Fibroblast of skin of scalp (primary cell): ENCODE measurements at regions not wholly inside any gene's neighbourhood (a gene's known extent, or its start where the extent isn't known, plus 50 kb on each side); places are given as distances from the start of the nearest gene placed in this dataset.
"Not testable (repeated sequence)": the region's sequence is repeated elsewhere in the genome, so short reads cannot be mapped to it uniquely, and the experiment has no call there.

ENCODE experiments used
- DNase-seq: peaks from one replicate; pipeline ENCODE4 v3.0.0-alpha.2; 2013

- DNase-seq, result no peak
These were observed 248.4 kb upstream of the B3GAT1 start for GRCh38 chr11:134660416-134660815.

DNA sequence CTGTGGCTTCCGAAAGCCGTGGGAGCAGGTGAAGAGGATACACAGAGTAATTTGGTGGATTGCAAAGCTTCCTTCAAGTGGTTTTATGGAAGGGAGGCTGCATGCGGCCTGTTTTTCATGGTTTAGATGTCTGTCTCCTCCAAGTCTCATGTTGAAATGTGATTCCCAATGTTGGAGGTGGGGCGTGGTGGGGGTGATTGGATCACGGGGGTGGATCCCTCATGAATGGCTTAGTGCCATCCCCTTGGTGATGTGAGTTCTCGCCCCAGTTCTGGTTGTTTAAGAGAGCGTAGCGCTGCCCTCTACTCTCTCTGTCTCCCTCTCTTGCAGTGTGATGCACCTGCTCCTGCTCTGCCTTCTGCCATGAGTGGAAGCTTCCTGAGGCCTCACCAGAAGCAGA is 247.8 kb upstream of the B3GAT1 start:
- DNase-seq, result no peak

GRCh38 chr11:134658481-134659225 is 246.6 kb upstream of the B3GAT1 start:
- no peak for DNase-seq

DNA sequence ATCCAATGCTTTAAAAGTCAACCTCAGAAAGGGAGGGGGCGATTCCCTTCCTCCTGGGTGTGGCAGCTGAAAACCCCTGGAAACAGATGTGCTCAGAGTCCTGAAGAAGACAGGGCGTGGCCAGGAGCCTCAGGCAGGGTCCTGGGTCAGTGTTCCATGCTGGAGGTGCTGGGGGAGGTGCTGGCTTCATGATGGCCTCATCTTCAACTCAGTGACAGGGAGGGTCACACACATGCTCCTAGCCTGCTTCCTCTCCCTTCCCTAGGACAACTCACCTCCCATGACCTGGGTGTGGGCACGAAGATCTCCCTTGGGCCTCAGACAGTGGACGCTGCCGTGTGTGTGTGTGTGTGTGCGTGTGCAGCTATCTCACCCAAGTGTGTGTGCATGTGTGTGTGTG is 245.6 kb upstream of the B3GAT1 start:
- DNase-seq, result no peak

DNA sequence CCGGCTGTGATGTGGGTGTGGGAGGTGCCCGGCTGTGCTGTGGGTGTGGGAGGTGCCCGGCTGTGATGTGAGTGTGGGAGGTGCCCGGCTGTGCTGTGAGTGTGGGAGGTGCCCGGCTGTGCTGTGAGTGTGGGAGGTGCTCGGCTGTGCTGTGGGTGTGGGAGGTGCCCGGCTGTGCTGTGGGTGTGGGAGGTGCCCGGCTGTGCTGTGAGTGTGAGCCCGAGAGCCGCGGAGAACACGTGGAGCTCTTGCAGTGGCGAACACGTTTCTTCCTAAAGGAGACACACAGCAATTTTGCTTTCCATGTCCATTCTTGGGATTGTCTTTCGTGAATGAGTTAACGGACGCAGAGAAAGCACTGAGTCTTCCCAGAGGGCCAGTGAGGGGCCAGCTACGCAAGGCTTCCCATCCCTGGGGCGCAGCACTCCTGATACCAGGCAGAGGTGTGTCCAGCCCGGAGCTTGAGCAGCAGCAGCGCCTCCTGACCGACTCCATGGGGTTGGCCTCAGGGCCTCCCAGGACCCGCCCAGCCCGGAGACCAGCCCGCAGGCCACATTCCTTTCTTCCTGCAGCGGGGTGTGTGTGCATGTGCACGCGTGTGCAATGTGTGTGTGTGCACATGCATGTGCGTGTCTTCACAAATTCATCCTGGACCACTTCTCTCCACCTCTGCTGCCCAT is 245.0 kb upstream of the B3GAT1 start:
- DNase-seq, result no peak

DNA sequence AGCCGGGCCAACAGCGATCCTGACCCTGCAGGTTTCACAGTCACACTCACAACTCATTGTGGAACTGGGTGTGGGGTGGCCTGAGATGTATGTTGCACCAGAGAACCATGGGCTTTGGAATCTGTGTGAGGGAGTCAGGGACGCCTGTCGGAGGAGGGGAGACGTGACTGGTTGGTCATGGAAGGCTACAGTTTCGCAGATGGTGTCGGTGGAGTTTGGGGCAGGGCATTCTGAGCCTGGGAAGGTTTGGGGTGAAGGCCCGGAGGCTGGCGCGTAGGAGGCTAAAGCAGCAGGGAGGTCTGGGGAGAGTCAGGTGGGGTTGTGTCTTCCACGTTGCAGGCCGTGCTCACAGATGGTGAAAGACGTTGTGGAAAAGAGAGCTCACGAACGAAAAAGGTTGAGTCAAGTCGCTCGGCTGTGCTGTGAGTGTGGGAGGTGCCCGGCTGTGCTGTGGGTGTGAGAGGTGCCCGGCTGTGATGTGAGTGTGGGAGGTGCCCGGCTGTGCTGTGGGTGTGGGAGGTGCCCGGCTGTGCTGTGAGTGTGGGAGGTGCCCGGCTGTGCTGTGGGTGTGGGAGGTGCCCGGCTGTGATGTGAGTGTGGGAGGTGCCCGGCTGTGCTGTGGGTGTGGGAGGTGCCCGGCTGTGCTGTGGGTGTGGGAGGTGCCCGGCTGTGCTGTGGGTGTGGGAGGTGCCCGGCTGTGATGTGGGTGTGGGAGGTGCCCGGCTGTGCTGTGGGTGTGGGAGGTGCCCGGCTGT is 244.2 kb upstream of the B3GAT1 start:
- not testable (repeated sequence) for DNase-seq

DNA sequence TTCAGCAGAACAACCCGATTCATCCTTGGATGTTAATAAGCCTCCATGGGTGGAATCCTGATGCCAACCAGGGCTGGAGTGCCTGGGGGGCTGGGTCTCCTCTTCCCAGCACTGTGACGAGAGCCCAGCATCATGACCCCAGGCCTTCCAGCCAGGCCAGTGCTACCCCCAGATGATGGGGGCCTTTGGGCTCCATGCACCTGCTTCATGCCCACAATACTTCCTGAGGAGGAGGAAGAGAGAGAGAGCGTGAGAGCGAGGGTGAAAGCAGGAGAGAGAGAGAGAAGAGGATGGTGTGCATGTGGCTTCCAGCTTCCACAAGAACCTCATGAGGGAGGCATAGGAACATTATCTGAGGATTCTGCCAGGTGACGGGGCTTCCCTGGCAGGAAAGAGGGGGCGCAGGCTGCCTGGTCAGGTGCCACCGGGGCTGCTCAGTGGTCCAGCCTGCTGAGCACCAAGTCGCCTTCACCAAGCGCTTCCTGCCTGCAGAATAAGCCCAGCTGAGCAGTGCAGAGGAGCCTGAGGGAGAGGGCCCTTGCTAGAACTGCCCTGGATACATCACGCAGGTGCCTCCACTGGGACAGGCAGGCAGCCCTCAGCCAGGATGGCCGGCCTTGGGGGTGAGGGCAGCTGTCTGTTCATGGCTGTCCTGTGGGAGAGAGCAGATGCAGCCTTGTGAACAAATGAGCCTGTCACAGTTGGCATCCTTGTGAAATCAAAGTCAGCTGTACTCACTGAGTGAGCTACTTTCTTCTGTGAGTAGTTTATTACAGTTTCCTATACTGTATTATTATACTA is 243.3 kb upstream of the B3GAT1 start:
- no peak for DNase-seq

- DNase-seq, result no peak
These were observed 242.3 kb upstream of the B3GAT1 start for GRCh38 chr11:134654161-134654915.

- no peak for DNase-seq
These were observed 240.7 kb upstream of the B3GAT1 start for GRCh38 chr11:134652586-134653255.

DNA sequence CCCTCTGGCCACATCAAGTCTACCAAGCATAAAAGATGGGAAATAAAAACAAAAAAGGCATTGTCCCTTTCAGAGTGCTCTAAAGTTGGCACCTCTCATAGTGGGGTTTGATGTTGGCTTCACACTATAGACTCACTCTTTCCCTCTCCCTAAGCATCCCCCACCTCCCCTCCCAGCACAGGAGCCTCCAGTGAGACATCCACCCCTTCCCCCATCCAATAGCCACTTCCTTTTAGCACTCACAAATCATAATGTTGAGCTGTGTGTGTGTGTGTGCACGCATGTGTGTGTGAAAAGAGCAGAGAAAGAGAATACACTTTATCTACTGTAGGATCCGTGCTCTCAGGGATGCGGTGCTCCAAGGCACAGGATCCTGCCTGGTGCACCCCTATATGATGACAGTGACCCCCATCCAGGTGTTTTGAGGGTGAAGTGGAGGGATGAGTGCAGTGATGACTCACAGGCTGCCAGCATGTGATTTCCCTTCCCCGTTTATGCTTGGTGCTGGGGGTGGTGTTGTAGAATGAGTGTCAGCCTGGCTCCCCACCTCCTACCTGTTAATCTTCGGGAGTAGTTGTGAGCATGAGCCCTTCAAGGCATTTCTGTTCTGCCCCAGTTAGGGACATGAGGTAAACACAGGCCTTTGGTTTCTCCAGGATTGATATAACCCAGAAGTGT is 235.2 kb upstream of the B3GAT1 start:
- DNase-seq, result no peak

DNA sequence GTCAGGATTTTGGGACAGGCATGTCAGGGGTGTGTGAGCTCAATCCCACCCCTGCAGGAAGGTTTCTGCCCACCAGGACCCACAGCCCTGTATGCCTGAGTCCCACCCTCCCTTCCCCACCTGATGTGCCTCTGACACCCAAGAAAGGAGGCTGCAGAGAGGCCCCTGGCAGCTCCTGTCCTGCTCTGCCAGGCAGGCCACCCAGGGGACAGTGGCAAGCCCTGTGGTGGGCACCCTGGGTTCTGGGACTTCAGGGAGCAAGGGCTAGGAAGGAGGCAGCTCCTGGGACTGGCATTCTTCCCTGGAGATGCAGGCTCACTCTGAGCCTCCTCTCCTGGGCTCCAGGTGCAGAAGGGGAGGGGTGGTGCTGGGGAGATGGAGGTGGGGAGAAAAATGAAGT is 234.5 kb upstream of the B3GAT1 start:
- no peak for DNase-seq

DNA sequence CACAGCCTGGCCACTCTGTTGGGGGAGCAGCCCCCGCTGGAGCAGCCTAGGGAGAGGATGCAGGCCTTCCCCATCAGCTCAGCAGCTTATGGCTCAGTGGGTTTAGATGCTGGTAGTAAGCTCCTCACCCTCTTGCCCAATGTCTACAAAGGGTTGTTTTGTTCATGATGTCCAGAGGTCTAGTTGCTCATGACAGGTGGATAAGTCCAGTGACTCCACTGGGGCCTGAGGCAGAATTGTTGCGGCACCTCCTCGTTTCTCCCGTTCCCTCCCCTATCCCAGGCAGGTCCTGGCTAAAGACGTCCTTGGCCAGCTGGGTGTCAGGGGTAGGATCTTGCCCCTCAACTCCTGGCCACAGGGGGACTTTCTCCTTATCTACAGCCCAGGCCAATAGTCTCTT is 233.5 kb upstream of the B3GAT1 start:
- no peak for DNase-seq

GRCh38 chr11:134644476-134645456 is 232.7 kb upstream of the B3GAT1 start:
- DNase-seq, result no peak

- no peak for DNase-seq
These were observed 231.3 kb upstream of the B3GAT1 start for GRCh38 chr11:134643115-134644012.

DNA sequence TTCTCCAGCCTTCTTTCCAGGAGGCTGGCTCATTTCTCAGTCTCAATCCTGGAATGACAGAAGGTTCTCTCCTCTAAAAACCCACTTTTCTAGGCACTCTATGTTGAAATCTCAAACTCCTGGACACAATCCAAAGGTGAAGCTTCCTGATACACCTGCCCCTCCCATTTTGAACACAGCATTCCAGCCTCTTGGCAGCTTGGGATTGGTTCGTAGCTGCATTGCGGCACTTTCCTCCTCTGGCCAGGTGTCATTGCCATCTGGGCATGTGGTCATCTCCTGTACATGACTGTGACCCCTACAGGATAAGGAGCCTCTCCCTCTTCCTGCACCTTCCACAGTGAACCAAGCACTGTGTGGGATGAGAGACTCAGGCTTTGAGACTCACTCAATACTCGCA is 230.2 kb upstream of the B3GAT1 start:
- no peak for DNase-seq

DNA sequence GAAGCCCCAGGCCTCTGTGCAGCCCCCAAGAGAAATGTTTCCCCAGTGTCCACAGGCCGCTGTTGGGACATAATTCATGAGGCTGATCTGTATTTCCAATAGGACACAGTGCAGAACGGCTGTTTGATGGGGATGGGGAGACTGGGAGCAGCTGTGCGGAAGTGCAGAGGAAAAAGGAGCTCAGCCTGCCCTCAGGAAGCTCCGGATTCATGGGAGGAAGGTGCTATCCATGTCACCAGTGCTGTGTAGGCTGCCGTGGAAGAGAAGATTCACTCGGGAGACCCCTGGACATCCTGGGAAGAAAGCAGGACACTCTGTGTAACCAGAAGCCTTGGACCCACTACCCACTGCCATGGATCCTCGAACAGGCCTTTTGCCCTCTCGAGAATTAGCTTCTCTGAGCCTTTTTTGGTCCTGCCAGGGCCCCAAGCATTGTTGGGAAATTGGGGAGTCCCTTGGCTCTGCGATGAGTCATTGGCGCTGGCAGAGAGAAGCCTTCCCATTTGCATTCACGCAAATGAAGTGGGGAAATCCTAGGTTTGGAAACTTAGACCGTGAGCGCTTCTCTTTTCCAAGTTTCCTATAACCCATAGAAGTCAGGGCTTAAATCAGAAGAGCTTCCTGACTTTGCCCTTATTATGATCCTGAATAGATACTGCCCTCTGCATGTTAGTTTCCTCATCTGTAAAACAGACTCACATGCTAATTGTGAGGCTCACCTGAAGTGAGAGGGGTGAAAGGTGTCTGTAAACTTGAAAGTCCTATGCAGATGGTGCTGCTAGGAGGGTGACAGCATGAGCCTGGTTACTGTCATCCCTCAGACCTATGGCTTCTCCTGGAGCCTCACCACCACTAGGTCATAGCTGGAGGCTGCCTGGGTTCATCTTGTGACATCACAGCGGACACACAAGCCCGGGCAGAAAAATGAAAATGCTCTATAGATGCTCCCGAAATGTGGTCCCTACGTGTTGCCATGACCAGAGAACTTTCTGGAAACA is 229.2 kb upstream of the B3GAT1 start:
- no peak for DNase-seq

- DNase-seq, result no peak
These were observed 228.5 kb upstream of the B3GAT1 start for GRCh38 chr11:134640536-134640935.
